Stomach (tissue), 8 donors: ENCODE measurements at regions not wholly inside any gene's neighbourhood (a gene's known extent, or its start where the extent isn't known, plus 50 kb on each side); places are given as distances from the start of the nearest gene placed in this dataset.

Experiments used
- DNase-seq, 2 donors: peaks; one replicate each; pipeline versions ENCODE4 v3.0.0 to v3.0.0-alpha.2; 2013 to 2019
- H3K27ac ChIP-seq, 5 donors: fragments of 200-600 bp in 4 of 5; sonication (generic) in 4 of 5; one replicate each; pipeline ENCODE4 v1.5.1; 2013 to 2019; ENCODE audit warnings: mild to moderate bottlenecking in 1 of 5, moderate library complexity in 1 of 5
- H3K27me3 ChIP-seq, 3 donors: fragments of 200-600 bp; sonication (generic); one replicate each; pipeline ENCODE4 v1.5.1; 2017 to 2019; ENCODE audit warnings: mixed run types in 1 of 3
- H3K36me3 ChIP-seq, 4 donors: fragments of 200-600 bp; sonication (generic); 1 replicate in 3 of 4; 2 replicates in 1 of 4; pipeline ENCODE4 v1.5.1; 2016 to 2019
- H3K4me1 ChIP-seq, 4 donors: fragments of 200-600 bp; sonication (generic); one replicate each; pipeline ENCODE4 v1.5.1; 2016 to 2019
- H3K4me3 ChIP-seq, 4 donors: fragments of 200-600 bp; sonication (generic) in 3 of 4; one replicate each; pipeline ENCODE4 v1.5.1; 2016 to 2019; ENCODE audit warnings: mild to moderate bottlenecking in 1 of 4
- H3K9me3 ChIP-seq, 4 donors: fragments of 200-600 bp; sonication (generic); one replicate each; pipeline ENCODE4 v1.5.1; 2016 to 2019
- CTCF ChIP-seq, 7 experiments: fragments of 450-650 bp in 4 of 7; fragments of 200-600 bp in 3 of 7; sonication (generic) in 3 of 7; IDR thresholded peaks; one replicate each; pipeline ENCODE4 v1.5.1; 2016 to 2019; ENCODE audit warnings: antibody characterized with exemption in 7 of 7, control low read depth in 2 of 7, mild to moderate bottlenecking in 1 of 7
- EP300 ChIP-seq: sonication (generic); formaldehyde crosslinking; IDR thresholded peaks from one replicate; pipeline ENCODE4 v1.6.1; 2017; ENCODE audit warnings: antibody characterized with exemption
- POLR2A ChIP-seq, 4 donors: fragments of 450-650 bp; IDR thresholded peaks; one replicate each; pipeline ENCODE4 v1.6.1; 2016; ENCODE audit warnings: antibody characterized with exemption in 4 of 4, control low read depth in 2 of 4, mild to moderate bottlenecking in 1 of 4, moderate library complexity in 1 of 4
- POLR2AphosphoS5 ChIP-seq, 3 donors: sonication (generic); formaldehyde crosslinking; IDR thresholded peaks; one replicate each; pipeline ENCODE4 v1.6.1; 2016; ENCODE audit warnings: antibody characterized with exemption in 3 of 3
- WGBS, 5 donors: extraction: QIAGEN DNeasy Blood & Tissue Kit in 3 of 5; methylation state at CpG; one replicate each; pipeline versions ENCODE4 v1.1.5 to v1.1.7; 2013 to 2018; 5-methylcytosine and 5-hydroxymethylcytosine counted together
- intact Hi-C: fragments of 100-400 bp; cut with DNase I; formaldehyde crosslinking; loops from one replicate; pipeline ENCODE4 v1.15.1; 2023; ENCODE audit warnings: low total_unique reads
- donor health status: healthy with polysubstance abuse.
- donor health status: Bipolar disorder and iron deficiency.
- donor health status: healthy.

DNA sequence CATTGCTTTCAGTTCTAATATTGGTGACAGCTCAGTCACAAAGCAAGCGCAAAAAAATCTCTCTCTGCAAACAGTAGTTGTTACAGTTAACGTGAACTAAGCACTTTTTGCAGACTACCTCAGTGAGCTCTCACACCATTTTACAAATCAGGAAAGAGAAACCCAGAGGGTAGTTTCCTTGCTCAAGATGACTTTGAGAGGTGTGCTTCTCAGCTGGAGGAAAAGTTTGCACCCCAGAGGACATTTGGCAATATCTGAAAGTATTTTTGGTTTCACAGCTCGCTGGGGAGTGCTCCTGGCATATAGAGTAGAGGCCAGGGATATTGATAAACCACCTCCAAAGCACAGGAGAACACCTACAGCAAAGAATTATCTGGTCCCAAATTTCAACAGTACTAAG lies 741.1 kb upstream of the EEF2KMT start:
- Histone ChIP-seq H3K4me3 (no peak overlapping the region), H3K4me1 (no peaks in the 10 kb centered on the region), H3K27me3 (no peaks in the 10 kb centered on the region), H3K9me3 (peaks cover 0 to 27% (median 2%) of the 10 kb centered on the region in 4 donors), H3K27ac (no peak overlapping the region), H3K36me3 (no peaks in the 10 kb centered on the region)
- no peak for DNase-seq
- intact Hi-C loops: no loop called here
- 59 to 87% (median 69%) methylated on average over 3 of the region's 3 CpGs for WGBS, 5 donors
- TF ChIP-seq EP300 (no peak), CTCF (IDR thresholded peaks at IDR 0.05) (no peak), POLR2AphosphoS5 (IDR thresholded peaks at IDR 0.05) (no peak), POLR2A (IDR thresholded peaks at IDR 0.05) (no peak)

GRCh38 chr16:5838071-5838470 lies 740.5 kb upstream of the EEF2KMT start:
- no peaks in the 10 kb centered on the region for H3K27me3 ChIP-seq
- TF ChIP-seq CTCF (IDR thresholded peaks at IDR 0.05): no peak
- no peak for TF ChIP-seq POLR2A (IDR thresholded peaks at IDR 0.05)
- TF ChIP-seq EP300: no peak
- TF ChIP-seq POLR2AphosphoS5 (IDR thresholded peaks at IDR 0.05): no peak
- 83 to 91% (median 85%) methylated on average over 7 of the region's 7 CpGs for WGBS, 5 donors

GRCh38 chr16:5837007-5837670 lies 739.5 kb upstream of the EEF2KMT start:
- Histone ChIP-seq H3K36me3 (no peaks in the 10 kb centered on the region), H3K27me3 (no peaks in the 10 kb centered on the region), H3K27ac (no peak overlapping the region), H3K4me3 (no peak overlapping the region), H3K4me1 (no peaks in the 10 kb centered on the region), H3K9me3 (peaks cover 0 to 29% (median 2%) of the 10 kb centered on the region in 4 donors)
- 63 to 71% (median 67%) methylated on average over 8 of the region's 8 CpGs for WGBS, 5 donors
- TF ChIP-seq POLR2A (IDR thresholded peaks at IDR 0.05) (no peak), CTCF (IDR thresholded peaks at IDR 0.05) (no peak), EP300 (no peak), POLR2AphosphoS5 (IDR thresholded peaks at IDR 0.05) (no peak)
- no peak for DNase-seq
- intact Hi-C loops: no loop called here

More at GRCh38 chr16:5838071-5838470, 740.5 kb upstream of the EEF2KMT start:
- Histone ChIP-seq H3K4me3 (no peak overlapping the region), H3K27ac (no peak overlapping the region), H3K36me3 (no peaks in the 10 kb centered on the region), H3K4me1 (no peaks in the 10 kb centered on the region), H3K9me3 (peaks cover 0 to 23% (median 2%) of the 10 kb centered on the region in 4 donors)
- intact Hi-C loops: no loop called here
- DNase-seq: no peak

- intact Hi-C loops: no loop called here
- Histone ChIP-seq H3K27me3 (no peaks in the 10 kb centered on the region), H3K27ac (no peak overlapping the region), H3K36me3 (no peaks in the 10 kb centered on the region), H3K4me3 (no peak overlapping the region), H3K9me3 (peaks cover 0 to 32% (median 2%) of the 10 kb centered on the region in 4 donors), H3K4me1 (no peaks in the 10 kb centered on the region)
- TF ChIP-seq EP300: no peak
- no peak for TF ChIP-seq POLR2A (IDR thresholded peaks at IDR 0.05)
- no peak for TF ChIP-seq POLR2AphosphoS5 (IDR thresholded peaks at IDR 0.05)
- TF ChIP-seq CTCF (IDR thresholded peaks at IDR 0.05): no peak
- DNase-seq: no peak
- 78 to 83% (median 80%) methylated on average over 8 of the region's 8 CpGs for WGBS, 5 donors
Observed at GRCh38 chr16:5835876-5836275, 738.3 kb upstream of the EEF2KMT start.
